NT2/D1 (cell line): ENCODE measurements at regions not wholly inside any gene's neighbourhood (a gene's known extent, or its start where the extent isn't known, plus 50 kb on each side); places are given as distances from the start of the nearest gene placed in this dataset.

Source experiments
- SUZ12 ChIP-seq: IDR thresholded peaks from 2 replicates; pipeline ENCODE4 v1.6.1; 2011; ENCODE audit not compliant: insufficient read length, insufficient read depth; ENCODE audit errors: extremely low read depth
- YY1 ChIP-seq: IDR thresholded peaks from 2 replicates; pipeline ENCODE4 v1.6.1; 2011; ENCODE audit not compliant: insufficient read length, insufficient read depth
- ZNF274 ChIP-seq: IDR thresholded peaks from 2 replicates; pipeline ENCODE4 v1.6.1; 2011; ENCODE audit warnings: mild to moderate bottlenecking, low read depth, low read length

GRCh38 chr16:59849716-59850115, 1115.6 kb upstream of the GOT2 start:
- TF ChIP-seq YY1 (no peak), ZNF274 (no peak), SUZ12 (no peak)
